Non-pigmented ciliary epithelial cell (primary cell): ENCODE measurements at regions not wholly inside any gene's neighbourhood (a gene's known extent, or its start where the extent isn't known, plus 50 kb on each side); places are given as distances from the start of the nearest gene placed in this dataset.
A peak's percentile ranks its signal among the peaks of the same experiment; 100 is the strongest.

Experiments
- DNase-seq: peaks from one replicate; pipeline ENCODE4 v3.0.0-alpha.2; 2010; ENCODE audit warnings: low read depth

GRCh38 chr10:128221807-128222206 lies 95.6 kb upstream of the MKI67 start:
- DNase-seq = no peak

- DNase-seq = no peak
These were observed 96.2 kb upstream of the MKI67 start for GRCh38 chr10:128222332-128222849.

- DNase-seq = no peak
These were observed 104.2 kb upstream of the MKI67 start for GRCh38 chr10:128230401-128230800.

GRCh38 chr10:128233422-128233821 lies 107.2 kb upstream of the MKI67 start:
- no peak for DNase-seq

- no peak for DNase-seq
These were observed 111.5 kb upstream of the MKI67 start for GRCh38 chr10:128237710-128238109.

GRCh38 chr10:128241023-128241422 lies 114.8 kb upstream of the MKI67 start:
- no peak for DNase-seq

GRCh38 chr10:128242641-128243040 lies 116.4 kb upstream of the MKI67 start:
- DNase-seq = no peak

- no peak for DNase-seq
These were observed 118.8 kb upstream of the MKI67 start for GRCh38 chr10:128245026-128245425.

GRCh38 chr10:128247576-128247975 lies 121.4 kb upstream of the MKI67 start:
- DNase-seq = no peak

GRCh38 chr10:128254476-128254875 lies 128.3 kb upstream of the MKI67 start:
- DNase-seq = no peak

GRCh38 chr10:128257428-128257827 lies 131.2 kb upstream of the MKI67 start:
- no peak for DNase-seq

GRCh38 chr10:128258421-128258976 lies 132.3 kb upstream of the MKI67 start:
- DNase-seq = no peak

- peak; percentile 14 for DNase-seq
These were observed 137.9 kb upstream of the MKI67 start for GRCh38 chr10:128263891-128264688.

GRCh38 chr10:128265596-128265995 lies 139.4 kb upstream of the MKI67 start:
- no peak for DNase-seq

- DNase-seq = no peak
These were observed 141.4 kb upstream of the MKI67 start for GRCh38 chr10:128267581-128267980.

- DNase-seq = no peak
These were observed 141.9 kb upstream of the MKI67 start for GRCh38 chr10:128268015-128268722.

- DNase-seq = no peak
These were observed 148.7 kb upstream of the MKI67 start for GRCh38 chr10:128274938-128275337.

- no peak for DNase-seq
These were observed 149.4 kb upstream of the MKI67 start for GRCh38 chr10:128275388-128276177.

GRCh38 chr10:128277267-128277840 lies 151.1 kb upstream of the MKI67 start:
- DNase-seq = no peak

GRCh38 chr10:128278362-128278761 lies 152.1 kb upstream of the MKI67 start:
- no peak for DNase-seq

GRCh38 chr10:128280271-128280670 lies 154.0 kb upstream of the MKI67 start:
- no peak for DNase-seq

GRCh38 chr10:128281343-128281742 lies 155.1 kb upstream of the MKI67 start:
- no peak for DNase-seq
